ENCODE measurements at regions not wholly inside any gene's neighbourhood (a gene's known extent, or its start where the extent isn't known, plus 50 kb on each side); places are given as distances from the start of the nearest gene placed in this dataset.

GRCh38 chr18:70636991-70637390 lies 348.1 kb downstream of the SOCS6 start:
- TF ChIP-seq CTCF (conservative IDR thresholded peaks at IDR 0.05; ENCODE audit: low read depth, low read length) (no peak), EZH2 (IDR thresholded peaks at IDR 0.05; ENCODE audit: borderline replicate concordance, low read depth, low read length, poor library complexity, severe bottlenecking) (no peak)

Measured in A673 (cell line).